ENCODE measurements at regions not wholly inside any gene's neighbourhood (a gene's known extent, or its start where the extent isn't known, plus 50 kb on each side); places are given as distances from the start of the nearest gene placed in this dataset.

GRCh38 chr3:101992863-101993262 lies 143.5 kb downstream of the NFKBIZ start:
- intact Hi-C loops (cut with micrococcal nuclease), result no loop called here
- Mint-ChIP-seq H3K4me3 (no peak overlapping the region), H3K27ac (no peak overlapping the region), H3K27me3 (ENCODE audit: low read depth in 3 of 3) (no peaks in the 10 kb centered on the region), H3K36me3 (peaks cover 2 to 3% of the 10 kb centered on the region in 2 donors), H3K4me1 (peaks cover 23% of the 10 kb centered on the region), H3K9me3 (peaks cover 0 to 9% (median 2%) of the 10 kb centered on the region in 7 donors)
- no peaks in the 10 kb centered on the region for H3K36me3 ChIP-seq (replicated peaks in 1 of 2; ENCODE audit: control insufficient read depth in 1 of 2, insufficient read depth in 2 of 2, low read length in 2 of 2)
- no peak overlapping the region for H3K27ac ChIP-seq (ENCODE audit: low read depth in 1 of 2, low read length in 2 of 2)
- H3K9me3 ChIP-seq (replicated peaks in 1 of 2; ENCODE audit: control insufficient read depth in 1 of 2, insufficient read depth in 1 of 2, low read length in 2 of 2), result no peaks in the 10 kb centered on the region
- no peak overlapping the region for H3K4me2 ChIP-seq (replicated peaks; ENCODE audit: extremely low read depth, low read length, poor library complexity, severe bottlenecking)
- no peaks in the 10 kb centered on the region for H4K20me1 ChIP-seq (ENCODE audit: insufficient read depth, low read length)
- no peaks in the 10 kb centered on the region for H3K27me3 ChIP-seq (ENCODE audit: control insufficient read depth in 2 of 2, insufficient read depth in 2 of 2, low read length in 2 of 2)
- TF ChIP-seq, protein P1, sequence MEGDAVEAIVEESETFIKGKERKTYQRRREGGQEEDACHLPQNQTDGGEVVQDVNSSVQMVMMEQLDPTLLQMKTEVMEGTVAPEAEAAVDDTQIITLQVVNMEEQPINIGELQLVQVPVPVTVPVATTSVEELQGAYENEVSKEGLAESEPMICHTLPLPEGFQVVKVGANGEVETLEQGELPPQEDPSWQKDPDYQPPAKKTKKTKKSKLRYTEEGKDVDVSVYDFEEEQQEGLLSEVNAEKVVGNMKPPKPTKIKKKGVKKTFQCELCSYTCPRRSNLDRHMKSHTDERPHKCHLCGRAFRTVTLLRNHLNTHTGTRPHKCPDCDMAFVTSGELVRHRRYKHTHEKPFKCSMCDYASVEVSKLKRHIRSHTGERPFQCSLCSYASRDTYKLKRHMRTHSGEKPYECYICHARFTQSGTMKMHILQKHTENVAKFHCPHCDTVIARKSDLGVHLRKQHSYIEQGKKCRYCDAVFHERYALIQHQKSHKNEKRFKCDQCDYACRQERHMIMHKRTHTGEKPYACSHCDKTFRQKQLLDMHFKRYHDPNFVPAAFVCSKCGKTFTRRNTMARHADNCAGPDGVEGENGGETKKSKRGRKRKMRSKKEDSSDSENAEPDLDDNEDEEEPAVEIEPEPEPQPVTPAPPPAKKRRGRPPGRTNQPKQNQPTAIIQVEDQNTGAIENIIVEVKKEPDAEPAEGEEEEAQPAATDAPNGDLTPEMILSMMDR (IDR thresholded peaks at IDR 0.05), result no peak
- DNase-seq, result no peak
- peaks cover 16 to 19% of the 10 kb centered on the region in 2 donors for H3K4me1 ChIP-seq (ENCODE audit: control insufficient read depth in 1 of 2, insufficient read depth in 2 of 2, low read length in 2 of 2)
- H3K9ac ChIP-seq (ENCODE audit: insufficient read depth, low read length, poor library complexity, severe bottlenecking), result no peak overlapping the region
- no peak overlapping the region for H2AFZ ChIP-seq (ENCODE audit: insufficient read depth, low read depth, low read length, poor library complexity, severe bottlenecking)
- no peak overlapping the region for H3K4me3 ChIP-seq (replicated peaks in 1 of 3; ENCODE audit: low read depth in 2 of 3, low read length in 3 of 3)
- H3K79me2 ChIP-seq (ENCODE audit: insufficient read depth, low read length), result no peaks in the 10 kb centered on the region
- WGBS (ENCODE audit: insufficient coverage), result 100% methylated on average over 1 of the region's 2 CpGs

GRCh38 chr3:101994386-101994785 lies 145.1 kb downstream of the NFKBIZ start:
- Histone ChIP-seq H3K79me2 (ENCODE audit: insufficient read depth, low read length) (no peaks in the 10 kb centered on the region), H3K36me3 (replicated peaks in 1 of 2; ENCODE audit: control insufficient read depth in 1 of 2, insufficient read depth in 2 of 2, low read length in 2 of 2) (no peaks in the 10 kb centered on the region), H3K27ac (ENCODE audit: low read depth in 1 of 2, low read length in 2 of 2) (no peak overlapping the region), H3K4me2 (replicated peaks; ENCODE audit: extremely low read depth, low read length, poor library complexity, severe bottlenecking) (no peak overlapping the region), H3K27me3 (ENCODE audit: control insufficient read depth in 2 of 2, insufficient read depth in 2 of 2, low read length in 2 of 2) (no peaks in the 10 kb centered on the region), H3K4me1 (ENCODE audit: control insufficient read depth in 1 of 2, insufficient read depth in 2 of 2, low read length in 2 of 2) (peaks cover under 1 to 5% of the 10 kb centered on the region in 2 donors), H2AFZ (ENCODE audit: insufficient read depth, low read depth, low read length, poor library complexity, severe bottlenecking) (no peak overlapping the region), H4K20me1 (ENCODE audit: insufficient read depth, low read length) (no peaks in the 10 kb centered on the region), H3K9me3 (replicated peaks in 1 of 2; ENCODE audit: control insufficient read depth in 1 of 2, insufficient read depth in 1 of 2, low read length in 2 of 2) (no peaks in the 10 kb centered on the region), H3K9ac (ENCODE audit: insufficient read depth, low read length, poor library complexity, severe bottlenecking) (no peak overlapping the region), H3K4me3 (replicated peaks in 1 of 3; ENCODE audit: low read depth in 2 of 3, low read length in 3 of 3) (no peak overlapping the region)
- Mint-ChIP-seq H3K4me3 (no peak overlapping the region), H3K9me3 (peaks cover 0 to 5% (median 0%) of the 10 kb centered on the region in 7 donors), H3K27me3 (ENCODE audit: low read depth in 3 of 3) (no peaks in the 10 kb centered on the region), H3K27ac (no peak overlapping the region), H3K4me1 (peaks cover 9% of the 10 kb centered on the region), H3K36me3 (peaks cover under 1 to 2% of the 10 kb centered on the region in 2 donors)
- intact Hi-C loops (cut with micrococcal nuclease), result no loop called here
- 100% methylated on average over 1 of the region's 3 CpGs for WGBS (ENCODE audit: insufficient coverage)
- TF ChIP-seq, protein P1 (IDR thresholded peaks at IDR 0.05), result no peak
- DNase-seq, result no peak
